Hypothalamus (tissue), 51 donors: ENCODE measurements at regions not wholly inside any gene's neighbourhood (a gene's known extent, or its start where the extent isn't known, plus 50 kb on each side); places are given as distances from the start of the nearest gene placed in this dataset.

Experiments
- DNase-seq, 51 donors: peaks; one replicate each; lab custom pipeline; 2025; lab: John Stamatoyannopoulos, UW

DNA sequence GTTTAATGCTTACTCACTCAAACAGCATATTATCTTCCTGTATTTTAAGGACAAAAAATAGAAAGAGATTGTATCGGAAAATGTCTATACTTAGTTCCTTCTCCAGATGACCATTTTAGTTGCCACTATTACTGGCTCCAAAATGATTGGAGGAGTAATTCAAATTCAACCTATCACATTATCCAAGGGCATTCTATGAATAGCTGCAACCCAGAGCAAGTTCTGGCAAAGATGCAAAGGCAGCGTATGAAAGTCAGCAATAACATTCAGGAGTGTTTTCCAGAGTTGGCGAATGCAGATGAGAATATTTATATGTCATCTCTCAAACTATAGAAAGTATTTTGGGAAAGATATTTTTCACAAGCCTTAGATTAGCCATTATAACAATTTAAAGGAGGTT lies 389.8 kb upstream of the ADGRL2 start:
- no peak for DNase-seq

- DNase-seq: no peak
Measured at GRCh38 chr1:81410351-81410750, 390.4 kb upstream of the ADGRL2 start.

- DNase-seq: no peak
Measured at GRCh38 chr1:81409780-81410274, 390.9 kb upstream of the ADGRL2 start.

DNA sequence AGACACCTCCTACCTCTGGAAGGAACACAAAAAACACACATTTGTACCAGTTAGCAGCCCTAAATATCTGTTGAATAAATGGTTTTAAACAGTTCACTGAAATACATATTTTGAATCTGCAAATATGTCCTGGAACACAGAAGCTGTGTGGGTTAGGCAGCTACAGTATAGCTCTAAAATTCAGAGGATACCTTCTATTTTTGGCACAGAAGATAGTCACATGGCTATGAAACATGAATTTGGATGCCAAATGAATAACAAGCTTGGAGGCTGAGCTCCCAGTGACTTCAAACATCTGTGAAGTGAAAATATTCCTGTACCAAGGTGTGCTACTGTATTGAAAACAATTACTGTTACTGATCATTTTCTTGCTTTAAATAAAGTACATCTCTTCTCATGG lies 391.5 kb upstream of the ADGRL2 start:
- no peak for DNase-seq

GRCh38 chr1:81408419-81408818 lies 392.3 kb upstream of the ADGRL2 start:
- DNase-seq: no peak

- DNase-seq: no peak
Measured at GRCh38 chr1:81407000-81407821, 393.5 kb upstream of the ADGRL2 start.

- no peak for DNase-seq
Measured at GRCh38 chr1:81406292-81406999, 394.3 kb upstream of the ADGRL2 start.

DNA sequence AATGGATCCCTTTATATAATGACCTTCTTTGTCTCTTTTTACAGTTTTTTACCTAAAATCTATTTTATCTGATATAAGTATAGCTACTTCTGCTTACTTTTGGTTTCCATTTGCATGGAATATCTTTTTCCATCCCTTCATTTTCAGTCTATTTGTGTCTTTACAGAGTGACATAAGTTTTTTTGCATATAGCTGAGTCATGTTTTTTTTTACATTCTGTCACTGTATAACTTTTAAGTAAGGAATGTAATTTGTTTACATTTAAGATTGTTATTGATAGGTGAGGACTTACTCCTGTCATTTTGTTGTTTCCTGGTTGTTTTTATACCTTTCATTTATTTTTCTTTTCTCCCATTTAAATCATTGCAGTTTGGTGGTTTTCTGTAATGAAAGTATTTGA lies 402.7 kb upstream of the ADGRL2 start:
- DNase-seq: no peak

GRCh38 chr1:81392526-81393226 lies 408.1 kb upstream of the ADGRL2 start:
- no peak for DNase-seq

- DNase-seq: no peak
Measured at GRCh38 chr1:81391125-81391828, 409.5 kb upstream of the ADGRL2 start.

- DNase-seq: no peak
Measured at GRCh38 chr1:81388435-81388834, 412.3 kb upstream of the ADGRL2 start.

DNA sequence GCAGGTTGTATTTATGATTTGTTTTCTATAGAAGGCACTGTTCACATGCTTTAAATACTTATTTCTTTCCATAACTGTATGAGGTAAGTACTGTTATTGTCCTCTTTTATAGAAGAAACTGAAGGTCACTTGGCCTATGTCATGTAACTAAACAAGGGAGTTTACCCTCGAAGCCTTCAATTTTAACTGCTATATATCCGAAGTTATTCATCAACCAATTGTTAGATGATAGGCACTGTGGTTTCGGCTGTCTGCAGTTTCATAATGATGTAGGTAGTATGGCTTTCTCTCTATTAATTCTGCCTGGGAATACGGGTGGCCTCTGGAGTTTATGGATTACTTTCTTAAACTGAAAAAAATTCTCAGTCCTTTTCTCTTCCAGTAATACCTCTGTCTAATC lies 413.3 kb upstream of the ADGRL2 start:
- no peak for DNase-seq

- DNase-seq: no peak
Measured at GRCh38 chr1:81382561-81382960, 418.2 kb upstream of the ADGRL2 start.

DNA sequence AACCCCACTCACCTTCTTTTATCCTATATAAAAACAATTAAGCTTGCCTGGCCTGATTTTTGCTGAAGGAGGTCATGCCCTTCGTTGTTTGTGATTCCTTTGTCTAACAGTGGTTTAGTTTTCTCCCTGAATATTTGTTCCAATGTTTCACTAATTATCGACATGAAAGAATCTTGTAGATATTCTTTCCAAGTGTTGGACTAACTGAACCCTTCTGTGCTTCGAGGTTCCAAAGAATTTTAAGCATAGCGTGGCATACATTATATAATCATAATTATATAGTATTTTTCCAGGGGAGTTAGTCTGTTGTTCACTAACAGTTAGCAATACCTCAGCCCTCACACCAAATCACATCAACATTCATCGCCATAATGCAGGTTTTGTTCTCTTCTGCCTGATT lies 418.9 kb upstream of the ADGRL2 start:
- no peak for DNase-seq

DNA sequence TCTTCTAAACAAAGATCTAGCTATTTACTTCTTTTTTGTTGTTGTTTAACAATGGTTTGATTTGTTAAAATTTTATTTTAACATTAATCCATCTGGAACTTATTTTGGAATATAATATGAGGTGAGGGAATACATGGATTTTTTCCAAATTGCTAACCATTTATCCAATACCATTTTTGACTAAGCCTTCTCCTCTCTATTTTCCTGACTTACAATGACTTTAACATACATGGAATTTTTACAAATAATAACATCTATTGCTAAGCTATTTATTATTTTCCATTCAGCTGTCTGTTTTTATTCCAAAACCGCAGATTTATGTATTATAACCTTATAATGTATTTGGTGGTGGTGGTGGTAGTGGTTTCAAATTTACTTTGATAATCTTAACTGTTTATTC lies 420.3 kb upstream of the ADGRL2 start:
- no peak for DNase-seq

GRCh38 chr1:81379430-81379829 lies 421.3 kb upstream of the ADGRL2 start:
- no peak for DNase-seq

DNA sequence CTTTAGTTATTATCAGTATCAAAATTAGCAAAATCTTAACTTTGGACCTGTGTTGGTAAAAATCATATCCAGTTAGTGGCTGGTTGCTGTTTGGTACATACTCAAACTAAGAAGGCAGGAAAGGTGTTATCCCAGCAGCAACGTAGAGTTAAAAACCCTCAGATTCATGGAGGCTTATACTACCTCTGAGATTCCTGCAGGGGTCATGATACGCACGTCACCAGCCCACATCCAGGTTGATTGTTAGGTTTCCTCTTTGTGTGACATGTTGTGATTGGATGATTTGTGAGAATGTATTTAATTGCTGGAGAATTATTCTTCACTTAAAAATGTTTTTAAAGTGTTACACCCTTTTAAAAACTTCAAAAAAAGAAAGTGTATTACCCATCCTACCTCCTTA lies 423.3 kb upstream of the ADGRL2 start:
- no peak for DNase-seq

DNA sequence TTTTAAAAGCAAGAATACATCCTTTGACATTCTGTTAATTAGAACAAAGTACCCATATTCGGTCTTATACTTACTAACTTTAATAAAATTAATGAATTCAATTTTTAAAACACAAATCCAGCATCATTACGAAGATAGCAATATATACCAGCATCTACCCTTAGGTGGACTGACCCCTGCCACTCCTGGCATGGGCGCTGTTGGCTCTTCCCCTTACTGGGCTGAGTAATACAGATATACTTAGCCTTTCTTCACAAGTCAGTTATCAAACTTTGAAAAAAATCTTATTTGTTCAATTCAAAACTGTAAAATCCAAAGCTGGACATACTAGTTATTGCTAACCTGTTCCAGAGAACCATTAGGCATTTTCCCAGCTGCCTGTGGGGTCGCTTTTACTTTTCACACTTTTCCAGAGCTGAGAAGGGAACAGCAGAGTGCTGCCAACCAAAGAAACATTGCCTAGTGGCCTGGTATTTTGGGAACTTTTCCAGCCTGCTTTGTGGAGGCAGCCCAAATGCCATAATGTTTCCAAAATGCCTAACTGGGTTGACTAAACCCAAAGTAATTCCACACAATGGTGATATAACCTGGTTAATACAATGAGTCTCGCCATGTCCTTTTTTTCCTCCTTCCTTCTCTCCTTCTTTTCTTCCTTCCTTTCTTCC lies 424.7 kb upstream of the ADGRL2 start:
- no peak for DNase-seq

GRCh38 chr1:81374481-81374880 lies 426.3 kb upstream of the ADGRL2 start:
- no peak for DNase-seq

DNA sequence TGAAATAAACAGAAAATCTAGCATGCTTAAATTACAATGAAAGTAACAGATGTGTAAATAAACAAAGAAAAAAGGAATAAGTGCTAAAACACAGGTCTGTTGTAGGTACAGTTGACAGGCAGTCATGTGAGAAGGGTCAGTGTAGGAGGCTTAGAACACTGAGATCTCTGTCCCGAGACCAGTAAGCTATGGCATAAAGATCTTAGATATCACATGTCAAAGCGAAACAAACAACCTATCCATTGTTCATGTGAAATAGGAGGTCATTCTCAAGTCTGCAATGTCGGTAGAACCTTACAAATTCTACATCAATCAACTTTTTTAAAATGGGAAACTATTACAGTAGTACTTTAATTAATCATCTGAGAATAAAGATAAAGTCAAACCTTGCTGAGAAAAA lies 428.9 kb upstream of the ADGRL2 start:
- DNase-seq: no peak
